Uterus (tissue), 2 donors: ENCODE measurements at regions not wholly inside any gene's neighbourhood (a gene's known extent, or its start where the extent isn't known, plus 50 kb on each side); places are given as distances from the start of the nearest gene placed in this dataset.

Experiments
- CTCF ChIP-seq, 4 experiments: fragments of 200-600 bp in 2 of 4; fragments of 450-650 bp in 2 of 4; sonication (generic) in 2 of 4; IDR thresholded peaks; one replicate each; pipeline ENCODE4 v1.5.1; 2016 to 2019; ENCODE audit warnings: antibody characterized with exemption in 4 of 4, mild to moderate bottlenecking in 2 of 4, moderate library complexity in 1 of 4
- POLR2A ChIP-seq, 2 donors: fragments of 450-650 bp; IDR thresholded peaks; one replicate each; pipeline ENCODE4 v1.6.1; 2016; ENCODE audit warnings: antibody characterized with exemption in 2 of 2, mild to moderate bottlenecking in 1 of 2, moderate library complexity in 1 of 2

- TF ChIP-seq CTCF (IDR thresholded peaks at IDR 0.05) = no peak
- no peak for TF ChIP-seq POLR2A (IDR thresholded peaks at IDR 0.05)
These were observed 443.4 kb upstream of the ZP4 start for GRCh38 chr1:238334170-238334569.
